ENCODE measurements at regions not wholly inside any gene's neighbourhood (a gene's known extent, or its start where the extent isn't known, plus 50 kb on each side); places are given as distances from the start of the nearest gene placed in this dataset.

GRCh38 chr22:26775394-26775793 is 118.0 kb downstream of the MIAT start:
- no peak for TF ChIP-seq EP300 (IDR thresholded peaks at IDR 0.05)
- TF ChIP-seq CTCF (IDR thresholded peaks at IDR 0.05) = no peak
